T-helper 17 cell (primary cell): ENCODE measurements at regions not wholly inside any gene's neighbourhood (a gene's known extent, or its start where the extent isn't known, plus 50 kb on each side); places are given as distances from the start of the nearest gene placed in this dataset.

Experiments
- ATAC-seq: fragments of 150-1000 bp; cut with Tn5 transposase; 2 replicates; pipeline ENCODE4 v1.10.0; 2021; ENCODE audit warnings: mild to moderate bottlenecking, moderate library complexity
- DNase-seq, 3 donors: peaks; one replicate each; pipeline versions ENCODE4 v3.0.0 to v3.0.0-alpha.2; 2020 to 2021
- H3K9me3 ChIP-seq: one replicate; pipeline ENCODE4 v1.7.0; 2013; ENCODE audit warnings: low read length, mild to moderate bottlenecking; ENCODE audit not compliant: control insufficient read depth, poor library complexity, severe bottlenecking
- H3K27ac Mint-ChIP-seq: one replicate; pipeline ENCODE4 v1.8.0; 2022; ENCODE audit warnings: mild to moderate bottlenecking, moderate library complexity, mixed read lengths
- H3K27me3 Mint-ChIP-seq: one replicate; pipeline ENCODE4 v1.8.0; 2022; ENCODE audit warnings: mixed read lengths
- H3K36me3 Mint-ChIP-seq: one replicate; pipeline ENCODE4 v1.8.0; 2022; ENCODE audit warnings: low read depth, mixed read lengths
- H3K4me1 Mint-ChIP-seq: one replicate; pipeline ENCODE4 v1.8.0; 2022; ENCODE audit warnings: mild to moderate bottlenecking, mixed read lengths
- H3K4me3 Mint-ChIP-seq: one replicate; pipeline ENCODE4 v1.8.0; 2022; ENCODE audit warnings: mild to moderate bottlenecking, moderate library complexity, mixed read lengths

DNA sequence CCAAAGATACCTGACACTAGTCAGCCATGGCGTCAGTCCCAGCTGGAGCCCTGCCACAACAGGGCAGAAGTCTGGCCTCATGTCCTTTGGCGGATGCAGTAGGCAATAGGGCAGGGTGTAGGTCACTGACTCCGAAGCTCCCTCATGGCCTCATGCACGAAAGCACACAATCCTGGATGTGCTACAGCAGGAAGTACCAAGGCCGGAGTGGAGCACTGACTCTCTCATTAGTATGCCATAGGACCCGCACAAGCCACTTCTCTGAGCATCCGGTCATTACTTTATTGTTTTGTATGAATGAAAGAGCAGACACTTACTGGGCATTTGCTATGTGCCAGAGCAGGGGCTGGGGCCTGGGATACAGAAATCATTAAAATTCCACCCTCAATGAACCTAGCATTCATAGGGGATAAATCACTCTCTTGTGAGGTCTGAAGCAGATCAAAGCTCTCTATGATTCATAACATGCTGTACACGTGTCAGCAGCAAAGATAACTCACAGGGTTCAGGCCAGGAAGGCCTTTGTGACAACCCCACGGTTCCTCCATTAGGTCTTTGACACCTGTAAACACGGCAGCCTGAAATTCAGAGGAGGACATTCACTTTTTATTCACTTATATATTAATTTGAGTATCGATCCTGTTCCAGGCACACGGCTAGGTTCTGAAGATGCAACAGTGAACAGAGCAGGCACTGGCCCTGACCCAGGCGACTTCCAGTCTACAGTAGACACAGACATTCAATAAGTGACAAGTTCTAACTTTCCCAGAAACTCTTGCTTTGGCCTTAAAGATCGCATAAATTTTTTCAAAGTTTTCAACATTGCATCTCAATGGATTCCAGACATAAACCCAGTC is 357.9 kb upstream of the USP24 start:
- H3K4me1 Mint-ChIP-seq, result peaks cover 4% of the 10 kb centered on the region

DNA sequence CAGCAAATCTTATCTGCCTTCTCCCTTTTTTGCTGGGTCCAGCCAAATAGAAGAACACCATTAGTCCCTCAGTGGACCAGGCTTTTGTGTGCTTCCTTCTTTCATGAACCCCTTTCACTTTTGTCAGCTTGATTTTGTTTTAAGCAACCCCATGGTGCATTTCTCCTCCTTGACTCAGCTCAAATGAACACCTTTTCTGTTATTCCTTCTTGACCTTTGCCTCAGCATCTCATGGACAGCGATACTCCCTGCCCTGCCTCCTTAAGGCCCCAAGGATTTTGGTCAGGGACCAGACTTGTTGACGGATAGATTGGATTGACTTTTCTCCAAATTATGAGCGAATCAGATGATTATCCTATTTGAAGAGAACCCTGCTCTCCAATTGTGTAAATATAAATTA is 356.6 kb upstream of the USP24 start:
- Mint-ChIP-seq H3K27ac (no peak overlapping the region), H3K4me1 (peaks cover 4% of the 10 kb centered on the region), H3K4me3 (no peak overlapping the region), H3K27me3 (peaks cover 57% of the 10 kb centered on the region), H3K36me3 (no peaks in the 10 kb centered on the region)
- DNase-seq, result no peak
- ATAC-seq, result no peak
- no peaks in the 10 kb centered on the region for H3K9me3 ChIP-seq

More for the DNA sequence above, 357.9 kb upstream of the USP24 start:
- Mint-ChIP-seq H3K4me3 (no peak overlapping the region), H3K27ac (no peak overlapping the region), H3K36me3 (no peaks in the 10 kb centered on the region), H3K27me3 (peaks cover 60% of the 10 kb centered on the region)
- ATAC-seq, result no peak
- DNase-seq, result no peak
- H3K9me3 ChIP-seq, result no peaks in the 10 kb centered on the region

DNA sequence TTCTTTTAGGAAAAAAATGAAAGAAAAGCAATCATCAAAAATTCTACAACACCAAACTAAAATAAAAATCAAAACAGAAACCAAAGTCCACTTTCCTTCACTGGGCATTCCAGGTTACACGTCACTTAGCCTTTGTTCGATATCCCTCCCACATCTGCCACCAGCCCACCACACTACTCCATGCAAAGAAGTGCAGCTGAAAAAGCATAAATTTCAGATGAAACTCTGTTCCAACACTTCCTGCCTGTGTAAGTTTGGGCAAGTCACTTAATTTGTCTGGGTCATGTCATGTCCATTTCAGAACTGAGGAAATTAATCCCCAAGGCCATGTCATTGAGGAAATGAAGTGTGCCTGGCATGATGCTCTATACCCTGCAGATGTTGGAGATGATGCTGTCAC is 354.3 kb upstream of the USP24 start:
- H3K27ac Mint-ChIP-seq, result no peak overlapping the region
- peaks cover 4% of the 10 kb centered on the region for H3K4me1 Mint-ChIP-seq
- H3K27me3 Mint-ChIP-seq, result peaks cover 46% of the 10 kb centered on the region
- DNase-seq, result no peak
- no peaks in the 10 kb centered on the region for H3K9me3 ChIP-seq
- ATAC-seq, result no peak
- no peaks in the 10 kb centered on the region for H3K36me3 Mint-ChIP-seq
- H3K4me3 Mint-ChIP-seq, result no peak overlapping the region

- H3K4me1 Mint-ChIP-seq, result peaks cover 2% of the 10 kb centered on the region
These were observed 353.6 kb upstream of the USP24 start for GRCh38 chr1:55568732-55569131.

DNA sequence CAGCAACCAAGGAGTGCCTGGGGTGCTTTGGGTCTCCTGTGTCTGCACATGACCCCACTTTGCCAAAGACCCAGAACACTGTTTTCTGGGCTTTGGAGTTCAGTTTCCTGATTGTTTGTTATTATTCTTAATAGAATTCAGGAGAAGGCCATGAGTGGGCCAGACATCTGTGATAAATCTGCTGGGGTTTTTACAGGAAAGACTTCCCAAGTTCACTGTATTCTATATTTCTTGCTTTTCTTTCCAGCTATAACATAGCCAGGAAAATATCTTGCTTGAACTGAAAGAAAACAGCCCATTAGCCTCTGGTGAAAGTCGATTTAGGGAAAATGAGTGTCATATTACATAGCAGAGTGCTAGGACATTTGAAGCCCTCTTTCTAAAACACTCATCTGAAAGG is 345.1 kb upstream of the USP24 start:
- H3K27me3 Mint-ChIP-seq, result peaks cover 7% of the 10 kb centered on the region
- H3K4me1 Mint-ChIP-seq, result no peaks in the 10 kb centered on the region
- H3K27ac Mint-ChIP-seq, result no peak overlapping the region
- H3K4me3 Mint-ChIP-seq, result no peak overlapping the region
- no peak for ATAC-seq
- no peaks in the 10 kb centered on the region for H3K36me3 Mint-ChIP-seq
- DNase-seq, result no peak
- H3K9me3 ChIP-seq, result no peaks in the 10 kb centered on the region

More at GRCh38 chr1:55568732-55569131, 353.6 kb upstream of the USP24 start:
- no peak for DNase-seq
- ATAC-seq, result no peak
- Mint-ChIP-seq H3K27me3 (peaks cover 41% of the 10 kb centered on the region), H3K4me3 (no peak overlapping the region), H3K36me3 (no peaks in the 10 kb centered on the region), H3K27ac (no peak overlapping the region)
- H3K9me3 ChIP-seq, result no peaks in the 10 kb centered on the region

GRCh38 chr1:55559842-55560241 is 344.7 kb upstream of the USP24 start:
- no peaks in the 10 kb centered on the region for H3K36me3 Mint-ChIP-seq
- peaks cover 5% of the 10 kb centered on the region for H3K27me3 Mint-ChIP-seq
- H3K27ac Mint-ChIP-seq, result no peak overlapping the region
- H3K4me1 Mint-ChIP-seq, result no peaks in the 10 kb centered on the region
- H3K9me3 ChIP-seq, result no peaks in the 10 kb centered on the region
- no peak overlapping the region for H3K4me3 Mint-ChIP-seq
- no peak for ATAC-seq
- no peak for DNase-seq

GRCh38 chr1:55559161-55559611 is 344.0 kb upstream of the USP24 start:
- peaks cover 5% of the 10 kb centered on the region for H3K27me3 Mint-ChIP-seq
- no peaks in the 10 kb centered on the region for H3K9me3 ChIP-seq
- no peaks in the 10 kb centered on the region for H3K36me3 Mint-ChIP-seq
- no peak overlapping the region for H3K27ac Mint-ChIP-seq
- no peaks in the 10 kb centered on the region for H3K4me1 Mint-ChIP-seq
- ATAC-seq (no peak), DNase-seq (no peak)
- H3K4me3 Mint-ChIP-seq, result no peak overlapping the region

DNA sequence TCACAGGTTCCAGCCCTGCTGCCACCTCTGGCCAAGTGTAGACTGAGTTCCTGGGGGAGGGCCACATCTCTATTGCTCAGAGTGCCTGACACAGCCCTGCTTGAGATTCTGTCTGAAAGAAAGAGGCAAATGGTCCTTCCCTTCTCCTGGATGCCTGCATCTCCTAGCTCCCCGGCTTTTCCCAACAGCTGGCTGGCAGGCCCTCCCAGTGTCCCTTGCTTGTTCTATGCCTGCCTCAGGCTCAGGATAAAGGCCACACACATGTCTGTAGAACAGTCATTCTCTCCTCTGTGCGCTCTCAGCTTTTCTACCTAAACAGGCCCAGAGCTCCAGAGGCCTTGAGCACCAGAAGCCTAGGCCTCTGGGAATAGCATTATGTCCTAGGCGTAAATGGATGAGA is 343.4 kb upstream of the USP24 start:
- Mint-ChIP-seq H3K27ac (no peak overlapping the region), H3K4me1 (no peaks in the 10 kb centered on the region), H3K36me3 (no peaks in the 10 kb centered on the region), H3K4me3 (no peak overlapping the region), H3K27me3 (peaks cover 5% of the 10 kb centered on the region)
- H3K9me3 ChIP-seq, result no peaks in the 10 kb centered on the region
- ATAC-seq (no peak), DNase-seq (no peak)

DNA sequence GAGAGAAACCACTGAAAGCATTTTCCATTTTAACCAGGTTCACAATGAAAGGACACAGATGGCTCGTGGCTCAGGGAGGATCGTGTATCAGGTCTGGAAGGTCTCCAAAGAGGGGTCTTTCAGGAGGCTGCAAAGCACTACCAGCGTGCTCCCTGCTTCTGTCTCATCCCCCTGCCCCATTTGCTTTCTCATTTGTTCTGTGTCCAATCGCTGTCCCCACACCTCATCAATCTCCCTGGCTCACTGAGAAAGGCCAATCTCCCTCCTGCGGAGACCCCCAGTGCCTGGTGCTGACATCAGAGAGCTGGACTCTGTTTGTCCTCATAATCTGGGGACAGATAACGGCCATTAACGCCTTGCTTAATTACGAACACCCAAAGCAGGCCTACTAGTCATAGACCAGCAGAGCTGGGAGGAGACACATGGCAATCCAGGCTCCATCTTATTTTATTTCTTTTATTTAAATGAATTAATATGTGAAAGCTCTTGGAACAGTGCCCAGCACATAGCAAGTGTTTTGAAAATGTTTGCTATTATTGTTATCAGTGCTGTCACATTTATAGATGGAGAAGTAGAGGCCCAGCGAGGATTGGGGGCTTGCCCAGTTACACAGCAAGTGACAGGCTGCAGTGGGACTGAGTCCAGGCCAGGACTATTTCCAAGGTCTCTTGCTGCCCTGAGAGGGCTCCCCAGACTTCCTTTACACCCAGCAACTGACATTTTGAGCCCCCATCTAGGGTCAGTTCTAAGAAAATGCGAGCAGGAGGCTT is 341.0 kb upstream of the USP24 start:
- Mint-ChIP-seq H3K36me3 (no peaks in the 10 kb centered on the region), H3K4me1 (no peaks in the 10 kb centered on the region), H3K27me3 (peaks cover 5% of the 10 kb centered on the region), H3K4me3 (no peak overlapping the region), H3K27ac (no peak overlapping the region)
- DNase-seq, result no peak
- ATAC-seq, result no peak
- peaks cover 4% of the 10 kb centered on the region for H3K9me3 ChIP-seq

DNA sequence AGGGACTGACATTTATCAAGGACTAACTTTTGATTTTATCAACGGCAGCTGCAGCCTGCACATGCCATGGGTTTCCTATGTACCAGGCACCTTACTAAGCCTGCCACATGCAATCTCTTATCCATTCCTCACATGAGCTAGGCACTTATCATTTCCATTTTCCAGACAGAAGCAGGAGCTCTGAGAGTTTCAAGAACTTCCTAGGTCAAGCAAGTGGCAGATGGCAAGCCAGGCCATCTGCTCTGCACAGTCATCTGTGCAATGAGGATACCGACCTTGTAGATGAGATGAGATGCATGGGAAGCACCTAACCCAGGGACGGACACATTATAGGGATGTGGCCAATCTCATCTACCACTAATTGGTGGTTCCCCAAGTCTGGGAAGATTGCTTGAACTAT is 339.4 kb upstream of the USP24 start:
- ATAC-seq (no peak), DNase-seq (no peak)
- no peak overlapping the region for H3K27ac Mint-ChIP-seq
- no peak overlapping the region for H3K4me3 Mint-ChIP-seq
- H3K9me3 ChIP-seq, result peaks cover 4% of the 10 kb centered on the region
- H3K36me3 Mint-ChIP-seq, result no peaks in the 10 kb centered on the region
- no peaks in the 10 kb centered on the region for H3K4me1 Mint-ChIP-seq
- H3K27me3 Mint-ChIP-seq, result peaks cover 12% of the 10 kb centered on the region

DNA sequence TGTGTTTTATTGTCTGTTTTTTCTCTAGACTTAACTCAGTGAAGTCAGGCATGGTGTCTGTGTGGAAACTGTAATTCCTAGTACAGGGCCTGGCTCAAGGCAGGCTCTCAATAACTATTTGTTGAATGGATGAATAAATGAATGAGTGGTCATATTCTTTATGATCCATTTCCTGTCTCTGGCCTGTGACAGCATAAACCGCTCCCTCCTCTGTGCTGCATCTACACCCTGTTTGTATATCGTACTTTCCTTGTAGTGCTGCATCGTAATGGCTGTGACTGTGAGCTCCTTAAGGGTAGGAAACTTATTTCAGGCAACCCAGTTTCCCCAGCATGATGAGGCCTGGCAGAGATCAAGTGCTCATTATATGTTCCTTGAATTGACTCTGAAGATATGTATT is 337.5 kb upstream of the USP24 start:
- peaks cover 7% of the 10 kb centered on the region for H3K27me3 Mint-ChIP-seq
- DNase-seq, result no peak
- H3K4me1 Mint-ChIP-seq, result no peaks in the 10 kb centered on the region
- no peak for ATAC-seq
- no peak overlapping the region for H3K4me3 Mint-ChIP-seq
- no peak overlapping the region for H3K27ac Mint-ChIP-seq
- H3K36me3 Mint-ChIP-seq, result no peaks in the 10 kb centered on the region
- H3K9me3 ChIP-seq, result peaks cover 4% of the 10 kb centered on the region

- H3K27me3 Mint-ChIP-seq, result peaks cover 25% of the 10 kb centered on the region
These were observed 332.2 kb upstream of the USP24 start for GRCh38 chr1:55547405-55547804.

DNA sequence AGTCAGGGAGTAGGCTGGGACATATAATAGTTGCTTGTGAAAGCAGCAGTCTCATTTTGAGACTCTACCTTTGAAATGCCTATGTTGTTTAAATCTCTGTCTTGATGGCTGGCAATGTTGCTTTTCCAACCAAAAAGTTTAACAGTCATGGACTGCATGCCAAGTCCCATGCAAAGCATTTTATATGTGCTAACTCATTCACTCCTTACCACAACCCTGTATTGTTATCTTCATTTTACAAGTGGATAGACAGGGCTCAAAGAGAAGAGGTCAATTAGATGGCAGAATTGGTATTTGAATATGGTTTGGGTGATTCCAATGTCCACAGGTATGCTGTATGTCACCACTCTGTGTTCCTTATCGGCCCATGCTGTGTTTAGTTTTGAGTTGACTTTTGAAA is 331.4 kb upstream of the USP24 start:
- H3K4me3 Mint-ChIP-seq, result no peak overlapping the region
- no peaks in the 10 kb centered on the region for H3K36me3 Mint-ChIP-seq
- no peak overlapping the region for H3K27ac Mint-ChIP-seq
- no peak for DNase-seq
- H3K4me1 Mint-ChIP-seq, result no peaks in the 10 kb centered on the region
- no peaks in the 10 kb centered on the region for H3K9me3 ChIP-seq
- peaks cover 25% of the 10 kb centered on the region for H3K27me3 Mint-ChIP-seq
- no peak for ATAC-seq

More at GRCh38 chr1:55547405-55547804, 332.2 kb upstream of the USP24 start:
- ATAC-seq, result no peak
- DNase-seq, result no peak
- Mint-ChIP-seq H3K36me3 (no peaks in the 10 kb centered on the region), H3K4me1 (no peaks in the 10 kb centered on the region), H3K27ac (no peak overlapping the region), H3K4me3 (no peak overlapping the region)
- H3K9me3 ChIP-seq, result peaks cover 1% of the 10 kb centered on the region
